ENCODE measurements at regions not wholly inside any gene's neighbourhood (a gene's known extent, or its start where the extent isn't known, plus 50 kb on each side); places are given as distances from the start of the nearest gene placed in this dataset.
"Not testable (repeated sequence)": the region's sequence is repeated elsewhere in the genome, so short reads cannot be mapped to it uniquely, and the experiment has no call there.

- not testable (repeated sequence) for TF ChIP-seq FOXM1 (IDR thresholded peaks at IDR 0.05; ENCODE audit: borderline replicate concordance); BHLHE40 (IDR thresholded peaks at IDR 0.05; ENCODE audit: borderline replicate concordance); L3MBTL2 (conservative IDR thresholded peaks at IDR 0.05); TARDBP (IDR thresholded peaks at IDR 0.05)
These were observed 699.8 kb downstream of the XPNPEP1 start for GRCh38 chr10:109223533-109223932.

Measured in HEK293T (cell line).